ENCODE measurements at regions not wholly inside any gene's neighbourhood (a gene's known extent, or its start where the extent isn't known, plus 50 kb on each side); places are given as distances from the start of the nearest gene placed in this dataset.

DNA sequence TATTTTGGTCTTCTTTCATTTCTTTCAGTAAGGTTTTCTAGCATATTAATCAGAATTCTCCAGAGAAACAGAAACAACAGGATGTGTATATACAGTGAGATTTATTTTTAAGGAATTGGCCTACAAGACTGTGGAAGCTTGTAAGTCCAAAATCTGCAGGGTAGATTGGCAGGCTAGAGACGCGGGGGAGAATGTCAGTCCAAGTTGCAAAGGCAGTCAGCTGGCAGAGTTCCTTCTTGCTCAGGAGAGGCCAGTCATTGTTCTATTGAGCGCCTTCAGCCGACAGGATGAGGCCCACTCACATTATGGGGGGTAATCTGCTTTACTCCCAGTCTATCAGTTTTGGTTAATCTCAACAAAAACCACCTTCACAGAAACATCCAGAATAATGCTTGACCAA is 133.4 kb upstream of the UBE3A start:
- TF ChIP-seq, protein P1, sequence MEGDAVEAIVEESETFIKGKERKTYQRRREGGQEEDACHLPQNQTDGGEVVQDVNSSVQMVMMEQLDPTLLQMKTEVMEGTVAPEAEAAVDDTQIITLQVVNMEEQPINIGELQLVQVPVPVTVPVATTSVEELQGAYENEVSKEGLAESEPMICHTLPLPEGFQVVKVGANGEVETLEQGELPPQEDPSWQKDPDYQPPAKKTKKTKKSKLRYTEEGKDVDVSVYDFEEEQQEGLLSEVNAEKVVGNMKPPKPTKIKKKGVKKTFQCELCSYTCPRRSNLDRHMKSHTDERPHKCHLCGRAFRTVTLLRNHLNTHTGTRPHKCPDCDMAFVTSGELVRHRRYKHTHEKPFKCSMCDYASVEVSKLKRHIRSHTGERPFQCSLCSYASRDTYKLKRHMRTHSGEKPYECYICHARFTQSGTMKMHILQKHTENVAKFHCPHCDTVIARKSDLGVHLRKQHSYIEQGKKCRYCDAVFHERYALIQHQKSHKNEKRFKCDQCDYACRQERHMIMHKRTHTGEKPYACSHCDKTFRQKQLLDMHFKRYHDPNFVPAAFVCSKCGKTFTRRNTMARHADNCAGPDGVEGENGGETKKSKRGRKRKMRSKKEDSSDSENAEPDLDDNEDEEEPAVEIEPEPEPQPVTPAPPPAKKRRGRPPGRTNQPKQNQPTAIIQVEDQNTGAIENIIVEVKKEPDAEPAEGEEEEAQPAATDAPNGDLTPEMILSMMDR (conservative IDR thresholded peaks at IDR 0.05 in 1 of 2, IDR thresholded peaks at IDR 0.05 in 1 of 2; ENCODE audit: extremely low read depth in 1 of 2, insufficient read depth in 1 of 2, low read depth in 1 of 2, low read length in 2 of 2) = no peak
- TF ChIP-seq EZH2 (IDR thresholded peaks at IDR 0.05; ENCODE audit: borderline replicate concordance, low read length) = no peak
